Cardiac muscle cell (in vitro differentiated cells and primary cell): ENCODE measurements at regions not wholly inside any gene's neighbourhood (a gene's known extent, or its start where the extent isn't known, plus 50 kb on each side); places are given as distances from the start of the nearest gene placed in this dataset.

Source experiments
- DNase-seq, 2 donors: peaks; one replicate each; pipeline versions ENCODE4 v3.0.0 to v3.0.0-alpha.2; 2010 to 2017; ENCODE audit warnings: low read depth in 1 of 2, low spot score in 1 of 2
- H3K27ac ChIP-seq: fragments of 200-600 bp; sonication (generic); 2 replicates; pipeline ENCODE4 v1.5.1; 2016
- H3K27me3 ChIP-seq: fragments of 200-600 bp; sonication (generic); 2 replicates; pipeline ENCODE4 v1.6.0; 2016; ENCODE audit warnings: control low read depth
- H3K36me3 ChIP-seq: fragments of 200-600 bp; sonication (generic); 2 replicates; pipeline ENCODE4 v1.5.1; 2016; ENCODE audit warnings: control low read depth
- H3K4me1 ChIP-seq: fragments of 200-600 bp; sonication (generic); 2 replicates; pipeline ENCODE4 v1.8.1; 2017; ENCODE audit warnings: low read depth, mild to moderate bottlenecking, mixed run types
- H3K4me3 ChIP-seq: fragments of 200-600 bp; sonication (generic); 2 replicates; pipeline ENCODE4 v1.5.1; 2016; ENCODE audit warnings: mild to moderate bottlenecking
- H3K9me3 ChIP-seq: fragments of 200-600 bp; sonication (generic); 2 replicates; pipeline ENCODE4 v1.5.1; 2017; ENCODE audit warnings: low read depth, mild to moderate bottlenecking, control low read depth
- TF ChIP-seq, protein P1 (sequence below): IDR thresholded peaks from 2 replicates; pipeline ENCODE4 v1.5.1; 2012; ENCODE audit warnings: low read depth, mild to moderate bottlenecking, low read length

- TF ChIP-seq, protein P1, sequence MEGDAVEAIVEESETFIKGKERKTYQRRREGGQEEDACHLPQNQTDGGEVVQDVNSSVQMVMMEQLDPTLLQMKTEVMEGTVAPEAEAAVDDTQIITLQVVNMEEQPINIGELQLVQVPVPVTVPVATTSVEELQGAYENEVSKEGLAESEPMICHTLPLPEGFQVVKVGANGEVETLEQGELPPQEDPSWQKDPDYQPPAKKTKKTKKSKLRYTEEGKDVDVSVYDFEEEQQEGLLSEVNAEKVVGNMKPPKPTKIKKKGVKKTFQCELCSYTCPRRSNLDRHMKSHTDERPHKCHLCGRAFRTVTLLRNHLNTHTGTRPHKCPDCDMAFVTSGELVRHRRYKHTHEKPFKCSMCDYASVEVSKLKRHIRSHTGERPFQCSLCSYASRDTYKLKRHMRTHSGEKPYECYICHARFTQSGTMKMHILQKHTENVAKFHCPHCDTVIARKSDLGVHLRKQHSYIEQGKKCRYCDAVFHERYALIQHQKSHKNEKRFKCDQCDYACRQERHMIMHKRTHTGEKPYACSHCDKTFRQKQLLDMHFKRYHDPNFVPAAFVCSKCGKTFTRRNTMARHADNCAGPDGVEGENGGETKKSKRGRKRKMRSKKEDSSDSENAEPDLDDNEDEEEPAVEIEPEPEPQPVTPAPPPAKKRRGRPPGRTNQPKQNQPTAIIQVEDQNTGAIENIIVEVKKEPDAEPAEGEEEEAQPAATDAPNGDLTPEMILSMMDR, result no peak
- no peak for DNase-seq
- Histone ChIP-seq H3K4me3 (no peak overlapping the region), H3K9me3 (no peaks in the 10 kb centered on the region), H3K36me3 (no peaks in the 10 kb centered on the region), H3K4me1 (no peaks in the 10 kb centered on the region), H3K27ac (no peak overlapping the region), H3K27me3 (no peaks in the 10 kb centered on the region)
Observed at GRCh38 chr1:63710308-63710707, 63.5 kb upstream of the ROR1 start.

- H3K9me3 ChIP-seq, result no peaks in the 10 kb centered on the region
- H3K27me3 ChIP-seq, result no peaks in the 10 kb centered on the region
- no peak overlapping the region for H3K4me3 ChIP-seq
- no peaks in the 10 kb centered on the region for H3K4me1 ChIP-seq
- TF ChIP-seq, protein P1, result no peak
- H3K36me3 ChIP-seq, result no peaks in the 10 kb centered on the region
- no peak for DNase-seq
- no peak overlapping the region for H3K27ac ChIP-seq
Observed at GRCh38 chr1:63710761-63711380, 62.9 kb upstream of the ROR1 start.

DNA sequence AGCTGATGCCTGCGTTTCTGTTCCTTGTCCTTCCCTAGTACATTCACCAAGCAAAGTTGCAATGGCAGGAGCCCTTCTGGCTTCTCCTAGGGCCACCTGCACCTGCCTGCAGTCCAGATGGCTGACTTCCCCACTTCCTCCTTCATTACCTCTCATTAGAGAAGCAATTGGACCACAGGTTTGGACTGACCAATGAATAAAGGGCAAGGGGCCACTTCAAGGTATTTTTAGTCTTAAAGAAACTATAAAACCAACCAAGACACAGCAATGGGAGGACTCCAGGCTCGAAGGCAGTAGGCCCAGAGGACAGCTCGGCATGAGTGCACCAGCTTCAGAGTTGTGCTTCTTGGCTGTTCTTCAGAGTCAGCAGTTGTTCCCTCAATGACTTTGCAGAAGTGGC is 60.8 kb upstream of the ROR1 start:
- Histone ChIP-seq H3K9me3 (no peaks in the 10 kb centered on the region), H3K4me1 (no peaks in the 10 kb centered on the region), H3K27ac (no peak overlapping the region), H3K27me3 (no peaks in the 10 kb centered on the region), H3K4me3 (no peak overlapping the region), H3K36me3 (no peaks in the 10 kb centered on the region)
- no peak for DNase-seq
- TF ChIP-seq, protein P1, result no peak

- Histone ChIP-seq H3K4me1 (no peaks in the 10 kb centered on the region), H3K9me3 (no peaks in the 10 kb centered on the region), H3K27ac (no peak overlapping the region), H3K27me3 (no peaks in the 10 kb centered on the region), H3K36me3 (no peaks in the 10 kb centered on the region), H3K4me3 (no peak overlapping the region)
- peak; percentile 13 to 87 for DNase-seq
- TF ChIP-seq, protein P1, result no peak
Observed at GRCh38 chr1:63713627-63714481, 60.0 kb upstream of the ROR1 start.

DNA sequence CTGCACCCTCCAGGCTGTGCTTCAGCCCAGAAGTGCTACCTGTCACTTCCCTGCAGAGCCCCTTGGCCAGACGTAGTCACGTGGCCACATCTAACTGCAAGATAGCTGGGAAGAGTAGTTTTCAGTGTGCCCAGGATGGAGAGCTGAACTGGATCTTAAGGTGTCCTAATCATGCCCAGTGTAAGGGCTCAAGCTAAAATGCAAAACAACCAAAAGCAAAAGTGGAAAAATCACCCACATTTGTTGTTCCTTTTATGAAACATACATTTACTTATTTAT is 59.4 kb upstream of the ROR1 start:
- no peak for DNase-seq
- TF ChIP-seq, protein P1, result no peak
- Histone ChIP-seq H3K9me3 (no peaks in the 10 kb centered on the region), H3K36me3 (no peaks in the 10 kb centered on the region), H3K4me1 (no peaks in the 10 kb centered on the region), H3K27me3 (no peaks in the 10 kb centered on the region), H3K4me3 (no peak overlapping the region), H3K27ac (no peak overlapping the region)
